ENCODE measurements at regions not wholly inside any gene's neighbourhood (a gene's known extent, or its start where the extent isn't known, plus 50 kb on each side); places are given as distances from the start of the nearest gene placed in this dataset.

DNA sequence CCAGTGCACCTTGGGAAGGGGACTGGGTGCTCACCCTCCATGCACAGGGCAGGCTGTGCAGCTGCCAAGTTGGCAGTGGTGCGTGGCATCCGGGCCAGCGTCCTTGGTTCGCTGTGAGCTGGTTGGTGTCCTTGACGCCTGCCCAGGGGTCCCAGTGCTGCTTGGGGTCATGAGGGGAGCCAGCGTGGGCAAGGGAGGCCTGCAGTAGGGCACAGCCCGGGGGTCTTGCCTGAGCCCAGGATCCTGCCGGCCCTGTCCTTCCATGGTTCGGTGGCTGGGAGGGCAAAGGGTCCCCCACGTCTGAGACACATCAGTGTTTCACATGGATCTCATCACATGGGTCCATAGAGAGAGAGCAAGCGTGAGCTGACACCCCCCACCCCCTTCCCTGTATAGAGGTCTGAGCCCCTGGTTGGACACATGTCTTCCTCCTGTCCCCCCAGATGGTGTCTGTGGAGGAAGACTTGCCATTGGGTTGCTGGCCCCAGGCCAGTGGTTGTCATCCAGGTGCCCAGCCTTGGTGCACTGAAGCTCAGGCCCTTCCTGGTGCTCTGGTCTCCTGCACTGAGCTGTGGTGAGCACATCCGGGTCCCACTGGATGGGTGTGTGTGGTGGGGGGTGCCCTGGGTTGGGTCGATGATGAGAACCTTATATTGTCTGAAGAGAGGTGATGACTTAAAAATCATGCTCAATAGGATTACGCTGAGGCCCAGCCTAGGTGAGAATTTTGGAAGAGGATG is 232.3 kb downstream of the SNRPN start:
- intact Hi-C loops (cut with DNase I) = no loop called here
- peak; percentile 32 for DNase-seq
- ATAC-seq (ENCODE audit: poor library complexity) = no peak

DNA sequence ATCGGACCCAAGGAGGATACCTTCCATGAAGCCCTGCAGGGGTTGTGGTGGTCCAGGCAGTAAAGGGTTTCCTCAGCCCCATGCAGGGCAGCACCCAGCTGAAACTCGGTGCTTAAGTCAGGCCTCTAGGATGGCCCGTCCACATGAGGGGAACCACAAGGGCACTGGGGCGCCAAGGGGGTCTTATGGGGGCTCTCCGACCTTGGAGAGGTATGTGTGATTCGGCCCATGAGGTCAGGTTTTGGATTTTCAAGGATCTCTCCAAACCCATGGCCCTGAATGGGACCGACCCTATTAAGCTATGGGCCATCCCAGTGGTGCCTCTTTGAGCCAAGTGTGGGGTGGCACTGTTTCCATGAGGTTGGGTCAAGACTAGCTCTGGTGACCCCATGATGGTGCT is 233.3 kb downstream of the SNRPN start:
- intact Hi-C loops (cut with DNase I) = no loop called here
- ATAC-seq (ENCODE audit: poor library complexity) (no peak), DNase-seq (peak; percentile 10)

DNA sequence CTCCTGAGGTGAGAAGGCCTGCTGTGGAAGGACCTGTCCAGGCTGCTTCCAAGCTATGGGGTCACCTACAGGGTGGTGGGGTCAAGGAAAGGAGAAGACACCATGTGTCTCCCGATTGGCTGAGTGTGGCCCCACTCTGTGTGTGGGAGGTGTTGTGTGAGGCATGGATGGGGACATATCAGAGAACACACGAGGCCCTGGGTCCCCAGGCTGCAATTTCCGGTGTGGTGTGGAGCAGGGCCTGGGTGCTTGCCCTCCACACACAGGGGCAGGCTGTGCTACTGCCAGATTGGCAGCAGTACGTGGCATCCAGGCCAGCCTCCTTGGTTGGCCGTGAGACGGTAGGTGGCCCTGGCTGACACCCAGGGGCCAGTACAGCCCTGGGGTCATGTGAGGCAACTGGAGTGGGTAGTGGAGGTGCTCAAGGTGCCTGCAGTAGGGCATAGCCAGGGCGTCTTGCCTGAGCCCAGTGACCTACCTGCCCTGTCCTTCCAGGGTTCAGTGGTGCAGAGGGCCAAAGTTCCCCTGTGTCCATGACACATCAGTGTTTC is 233.8 kb downstream of the SNRPN start:
- peak; percentile 17 for DNase-seq
- intact Hi-C loops (cut with DNase I) = no loop called here
- ATAC-seq (ENCODE audit: poor library complexity) = no peak

DNA sequence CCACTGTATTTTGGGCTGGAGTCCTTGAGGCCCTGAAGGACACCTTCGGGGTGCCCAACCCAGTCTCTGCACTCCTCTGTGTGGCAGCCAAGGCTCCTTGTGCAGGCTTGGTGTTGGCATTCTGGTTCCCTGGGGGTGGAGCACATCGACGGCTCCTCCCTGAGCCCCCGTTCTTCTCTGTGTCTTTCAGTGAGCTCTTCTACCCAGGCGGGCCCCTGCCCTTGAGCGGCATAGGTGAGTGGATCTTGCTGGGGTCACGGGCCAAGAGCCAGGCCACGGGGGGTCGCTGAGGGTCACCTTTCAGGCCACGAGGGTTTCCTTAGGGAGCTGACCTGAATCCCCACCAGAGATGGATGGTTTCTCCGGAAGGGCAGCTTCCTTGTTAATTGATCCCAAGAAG is 234.8 kb downstream of the SNRPN start:
- DNase-seq = no peak
- no peak for ATAC-seq (ENCODE audit: poor library complexity)
- intact Hi-C loops (cut with DNase I) = no loop called here

DNA sequence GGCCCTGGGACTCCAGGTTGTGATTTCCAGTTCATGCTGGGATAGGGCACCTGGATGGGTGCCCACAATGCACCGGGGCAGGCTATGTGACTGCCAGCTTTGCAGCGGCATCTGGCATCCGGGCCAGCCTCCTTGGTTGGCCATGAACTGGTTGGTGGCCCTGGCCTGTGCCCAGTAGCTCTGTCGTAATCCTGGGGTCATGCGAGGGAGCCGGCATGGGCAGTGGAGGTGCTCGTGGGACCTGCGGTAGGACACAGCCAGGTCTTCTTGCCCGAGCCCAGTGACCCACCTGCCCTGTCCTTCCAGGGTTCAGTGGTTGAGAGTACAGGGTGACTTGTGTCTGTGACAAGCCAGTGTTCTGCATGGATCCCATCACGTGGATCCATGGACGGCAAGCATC is 237.9 kb downstream of the SNRPN start:
- no peak for ATAC-seq (ENCODE audit: poor library complexity)
- DNase-seq = no peak
- intact Hi-C loops (cut with DNase I) = no loop called here

DNA sequence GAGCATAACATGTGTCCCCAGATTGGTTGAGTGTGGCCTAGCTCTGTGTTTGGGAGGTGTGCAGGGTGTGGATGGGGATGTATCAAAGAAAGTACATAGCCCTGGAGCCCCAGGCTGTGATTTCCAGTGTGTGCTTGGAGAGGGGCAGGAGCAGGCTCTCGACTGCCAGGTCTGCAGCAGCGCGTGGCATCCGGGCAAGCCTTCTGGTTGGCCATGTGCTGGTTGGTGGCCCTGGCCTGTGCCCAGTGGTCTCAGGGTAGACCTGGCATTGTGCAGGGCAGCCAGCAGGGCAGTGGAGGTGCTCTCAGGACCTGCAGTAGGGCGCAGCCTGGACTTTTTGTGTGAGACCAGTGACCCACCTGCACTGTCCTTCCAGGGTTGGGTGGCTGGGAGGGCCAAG is 231.5 kb downstream of the UBE3A start:
- intact Hi-C loops (cut with DNase I) = no loop called here
- ATAC-seq (ENCODE audit: poor library complexity) (no peak), DNase-seq (no peak)

DNA sequence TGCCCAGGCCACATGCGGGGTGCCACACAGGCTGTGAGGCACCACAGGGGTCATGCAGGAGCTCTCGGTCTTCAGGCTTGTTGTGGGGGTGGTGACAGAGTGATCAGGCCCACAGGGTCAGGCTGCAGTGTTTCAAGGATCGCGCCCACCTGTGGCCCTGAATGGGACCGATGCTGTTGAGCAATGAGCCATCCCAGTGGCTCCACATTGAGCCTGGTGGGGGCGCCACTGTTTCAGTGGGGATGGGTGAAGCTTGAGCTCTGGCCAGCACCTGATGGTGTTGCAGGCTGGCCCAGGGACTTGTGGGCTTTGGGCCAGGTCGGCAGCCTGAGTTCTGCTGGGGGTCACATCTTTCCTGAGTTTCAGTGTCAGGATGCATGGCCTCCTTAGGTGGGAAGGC is 230.1 kb downstream of the UBE3A start:
- no peak for DNase-seq
- intact Hi-C loops (cut with DNase I) = no loop called here
- ATAC-seq (ENCODE audit: poor library complexity) = no peak

DNA sequence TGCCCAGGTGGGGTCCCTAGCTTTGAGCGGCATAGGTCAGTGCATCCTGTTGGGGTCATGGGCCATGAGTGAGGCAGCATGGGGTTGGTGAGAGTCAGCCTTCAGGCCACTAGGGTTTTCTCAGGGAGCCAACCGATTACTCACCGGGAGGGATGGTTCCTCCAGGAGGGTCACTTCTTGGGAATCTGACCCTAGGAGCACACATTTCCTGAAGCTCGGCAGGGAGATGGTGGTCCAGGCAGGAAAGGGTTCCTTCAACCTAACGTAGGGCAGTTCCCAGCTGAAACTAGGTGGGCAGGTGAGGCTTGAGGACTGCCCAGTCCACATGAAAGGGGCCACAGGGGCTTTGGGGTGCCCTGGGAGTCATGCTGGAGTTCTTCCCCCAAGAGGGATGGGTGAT is 218.0 kb downstream of the UBE3A start:
- intact Hi-C loops (cut with DNase I) = no loop called here
- ATAC-seq (ENCODE audit: poor library complexity) (no peak), DNase-seq (no peak)

DNA sequence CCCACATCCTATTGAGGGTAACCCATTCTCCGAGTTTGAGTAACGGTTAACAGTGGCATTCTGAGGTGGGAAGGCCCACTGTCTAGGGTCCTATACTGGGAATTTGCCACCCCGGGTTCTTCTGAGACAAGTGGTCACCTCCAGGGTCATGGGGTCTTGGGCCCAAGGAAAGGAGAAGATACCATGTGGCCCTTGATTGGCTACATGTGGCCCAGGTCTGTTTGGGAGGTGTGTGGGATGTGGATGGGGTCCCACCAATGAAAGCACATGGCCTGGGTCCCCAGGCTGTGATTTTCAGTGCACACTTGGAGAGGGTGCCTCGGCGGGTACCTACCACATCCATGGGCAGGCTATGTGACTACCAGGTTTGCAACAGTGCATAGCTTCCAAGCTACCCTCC is 214.4 kb downstream of the UBE3A start:
- ATAC-seq (ENCODE audit: poor library complexity) = no peak
- intact Hi-C loops (cut with DNase I) = no loop called here
- no peak for DNase-seq

DNA sequence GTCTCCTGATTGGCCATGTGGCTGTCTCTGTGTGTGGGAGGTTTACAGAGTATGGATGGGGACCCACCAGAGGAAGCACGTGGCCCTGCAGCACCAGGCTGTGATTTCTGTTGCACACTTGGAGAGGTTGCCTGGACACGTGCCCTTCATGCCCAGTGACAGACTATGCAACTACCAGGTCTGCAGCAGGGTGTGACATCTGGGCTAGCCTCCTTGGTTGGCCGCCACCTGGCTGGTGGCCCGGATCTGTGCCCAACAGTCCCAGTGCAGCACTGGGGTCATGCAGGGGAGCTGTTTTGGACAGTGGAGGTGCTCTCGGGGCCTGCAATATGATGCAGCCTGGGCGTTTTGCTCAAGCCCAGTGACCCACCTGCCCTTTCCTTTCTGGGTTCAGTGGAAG is 212.5 kb downstream of the UBE3A start:
- intact Hi-C loops (cut with DNase I) = no loop called here
- ATAC-seq (ENCODE audit: poor library complexity) = peak; percentile 93
- DNase-seq = peak; percentile 73

DNA sequence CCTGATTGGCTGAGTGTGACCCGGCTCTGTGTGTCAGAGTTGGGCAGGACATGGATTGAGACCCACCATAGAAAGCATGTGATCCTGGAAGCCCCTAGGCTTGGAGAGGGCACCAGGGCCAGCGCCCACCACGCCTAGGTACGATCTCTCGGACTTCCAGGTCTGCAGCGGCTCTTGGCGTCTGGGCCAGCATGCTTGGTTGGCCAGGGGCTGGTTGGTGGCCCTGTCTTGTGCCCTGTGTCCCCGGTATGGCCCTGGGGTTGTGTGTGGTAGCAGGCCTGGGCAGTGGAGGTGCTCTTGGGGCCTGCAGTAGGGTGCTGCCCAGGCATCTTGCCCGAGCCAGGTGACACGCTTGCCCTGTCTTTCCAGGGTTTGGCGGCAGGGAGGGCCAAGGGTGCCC is 210.6 kb downstream of the UBE3A start:
- intact Hi-C loops (cut with DNase I) = no loop called here
- ATAC-seq (ENCODE audit: poor library complexity) = no peak
- DNase-seq = no peak

DNA sequence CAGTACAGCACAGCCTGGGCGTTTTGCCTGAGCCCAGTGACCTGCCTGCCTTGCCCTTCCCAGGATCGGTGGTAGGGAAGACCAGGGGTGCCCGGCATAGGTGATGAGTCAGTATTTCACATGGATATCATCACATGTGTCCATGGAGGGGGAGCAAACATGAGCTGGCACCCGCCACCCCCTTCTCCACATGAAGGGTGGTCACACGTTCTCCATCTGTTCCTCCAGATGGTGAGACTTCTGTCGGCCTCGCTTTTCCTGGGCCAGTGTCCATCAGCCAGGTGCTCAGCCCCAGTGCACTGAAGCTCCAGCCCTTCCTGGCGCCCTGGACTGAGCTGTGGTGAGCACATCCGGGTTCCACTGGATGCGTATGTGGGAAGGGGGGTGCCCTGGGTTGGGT is 208.4 kb downstream of the UBE3A start:
- no peak for DNase-seq
- intact Hi-C loops (cut with DNase I) = loop anchor here (10.0 kb wide), 1 partner anchor 56 kb away; no protein-coding TSS in a partner anchor
- ATAC-seq (ENCODE audit: poor library complexity) = no peak

DNA sequence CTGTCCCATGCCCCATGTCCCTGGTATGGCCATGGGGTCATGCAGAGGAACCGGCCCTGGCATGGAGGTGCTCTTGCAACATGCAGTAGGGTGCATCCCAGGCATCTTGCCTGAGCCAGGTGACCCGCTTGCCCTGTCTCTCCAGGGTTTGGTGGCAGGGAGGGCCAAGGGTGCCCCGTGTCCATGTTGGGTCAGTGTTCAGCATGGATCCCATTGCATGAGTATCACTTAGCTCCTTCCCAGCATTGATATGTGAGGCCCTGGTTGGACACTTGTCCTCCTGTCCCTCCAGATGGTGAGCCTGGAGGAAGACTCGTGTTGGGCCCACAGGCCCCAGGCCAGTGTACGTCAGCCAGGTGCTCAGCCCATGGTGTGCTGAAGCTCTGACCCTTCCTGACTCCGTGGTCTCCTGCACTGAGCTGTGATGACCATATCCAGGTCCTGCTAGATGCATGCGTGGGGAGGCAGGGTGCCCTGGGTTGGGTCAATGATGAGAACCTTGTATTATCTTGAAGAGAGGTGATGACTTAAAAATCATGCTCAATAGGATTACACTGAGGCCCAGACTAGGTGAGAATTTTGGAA is 205.0 kb downstream of the UBE3A start:
- intact Hi-C loops (cut with DNase I) = loop anchor here (10.0 kb wide), 1 partner anchor 59 kb away; no protein-coding TSS in a partner anchor
- DNase-seq (no peak), ATAC-seq (ENCODE audit: poor library complexity) (no peak)

DNA sequence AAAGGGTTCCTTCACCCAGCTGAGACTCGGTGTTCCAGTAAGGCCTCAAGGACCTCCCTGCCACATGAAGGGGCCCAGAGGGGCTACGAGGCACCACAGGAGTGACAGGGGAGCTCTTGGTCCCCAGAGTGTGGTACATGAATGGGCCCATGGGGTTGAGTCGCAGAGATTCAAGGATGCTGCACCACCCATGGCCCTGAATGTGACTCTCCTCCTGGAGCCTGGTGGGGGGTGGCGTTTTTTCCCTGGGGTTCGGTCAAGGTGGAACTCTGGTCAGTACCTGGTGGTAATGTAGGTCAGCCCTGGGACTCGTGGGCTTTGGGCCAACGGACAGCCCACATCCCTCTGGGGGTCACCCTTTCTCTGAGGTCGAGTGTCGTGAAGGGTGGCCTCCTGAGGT is 204.0 kb downstream of the UBE3A start:
- intact Hi-C loops (cut with DNase I) = loop anchor here (10.0 kb wide), 1 partner anchor 60 kb away; no protein-coding TSS in a partner anchor
- ATAC-seq (ENCODE audit: poor library complexity) = no peak
- DNase-seq = no peak

DNA sequence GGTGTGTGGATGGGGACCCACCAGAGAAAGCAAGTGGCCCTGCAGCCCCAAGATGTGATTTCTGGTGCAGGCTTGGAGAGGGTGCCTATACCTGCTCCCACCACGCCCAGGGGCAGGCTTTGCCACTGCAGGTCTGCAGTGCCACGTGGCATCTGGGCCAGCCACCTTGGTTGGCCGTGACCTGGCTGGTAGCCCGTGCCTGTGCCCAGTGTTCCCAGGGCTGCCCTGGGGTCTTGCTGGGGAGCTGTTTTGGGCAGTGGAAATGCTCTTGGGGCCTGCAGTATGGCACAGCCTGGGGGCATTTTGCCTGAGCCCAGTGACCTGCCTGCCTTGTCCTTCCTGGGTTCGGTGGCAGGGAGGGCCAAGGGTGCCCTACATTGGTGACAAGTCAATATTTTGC is 203.4 kb downstream of the UBE3A start:
- ATAC-seq (ENCODE audit: poor library complexity) = no peak
- DNase-seq = no peak
- intact Hi-C loops (cut with DNase I) = loop anchor here (10.0 kb wide), 1 partner anchor 61 kb away; no protein-coding TSS in a partner anchor

DNA sequence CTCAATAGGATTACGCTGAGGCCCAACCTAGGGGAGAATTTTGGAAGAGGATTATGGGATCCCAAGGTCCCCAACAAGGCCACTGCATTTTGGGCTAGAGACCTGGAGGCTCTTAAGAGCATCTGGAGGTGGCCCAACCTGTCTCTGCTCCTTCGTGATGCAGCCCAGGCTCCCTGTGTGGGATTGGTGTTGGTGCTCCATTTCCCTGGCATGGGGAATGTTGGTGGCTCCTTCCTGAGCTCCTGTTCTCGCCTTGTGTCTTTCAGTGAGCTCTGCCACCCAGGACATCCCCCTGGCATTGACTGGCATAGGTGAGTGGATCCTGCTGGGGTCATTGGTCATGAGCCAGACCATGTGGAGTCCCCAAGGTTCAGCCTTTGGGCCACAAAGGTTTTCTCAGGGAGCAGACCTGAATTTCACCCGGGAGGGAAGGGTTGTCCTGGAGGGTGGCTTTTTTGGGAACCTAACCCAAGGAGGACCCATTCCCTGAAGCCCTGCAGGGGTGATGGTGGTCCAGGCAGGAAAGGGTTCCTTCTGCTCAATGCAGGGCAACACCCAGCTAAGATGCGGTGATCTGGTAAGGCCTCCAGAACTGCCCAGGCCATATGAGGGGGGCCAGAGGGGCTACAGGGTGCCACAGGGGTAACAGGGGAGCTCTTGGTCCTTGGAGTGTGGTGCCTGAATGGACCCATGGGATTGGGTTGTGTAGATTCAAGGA is 202.5 kb downstream of the UBE3A start:
- ATAC-seq (ENCODE audit: poor library complexity) = no peak
- peak; percentile 19 for DNase-seq
- intact Hi-C loops (cut with DNase I) = loop anchor here (10.0 kb wide), 1 partner anchor 62 kb away; no protein-coding TSS in a partner anchor

DNA sequence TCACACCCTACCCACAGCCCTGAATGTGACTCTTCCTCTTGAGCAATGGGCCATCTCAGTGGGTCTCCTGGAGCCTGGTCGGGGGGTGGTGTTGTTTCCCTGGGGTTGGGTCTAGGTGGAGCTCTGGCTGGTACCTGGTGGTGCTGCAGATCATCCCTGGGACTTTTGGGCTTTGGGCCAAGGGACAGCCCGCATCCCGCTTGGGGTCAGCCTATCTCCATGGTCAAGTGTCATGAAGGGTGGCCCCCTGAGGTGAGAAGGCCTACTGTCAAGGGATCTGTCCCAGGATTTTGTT is 202.0 kb downstream of the UBE3A start:
- ATAC-seq (ENCODE audit: poor library complexity) = no peak
- intact Hi-C loops (cut with DNase I) = loop anchor here (10.0 kb wide), 1 partner anchor 62 kb away; no protein-coding TSS in a partner anchor
- no peak for DNase-seq

DNA sequence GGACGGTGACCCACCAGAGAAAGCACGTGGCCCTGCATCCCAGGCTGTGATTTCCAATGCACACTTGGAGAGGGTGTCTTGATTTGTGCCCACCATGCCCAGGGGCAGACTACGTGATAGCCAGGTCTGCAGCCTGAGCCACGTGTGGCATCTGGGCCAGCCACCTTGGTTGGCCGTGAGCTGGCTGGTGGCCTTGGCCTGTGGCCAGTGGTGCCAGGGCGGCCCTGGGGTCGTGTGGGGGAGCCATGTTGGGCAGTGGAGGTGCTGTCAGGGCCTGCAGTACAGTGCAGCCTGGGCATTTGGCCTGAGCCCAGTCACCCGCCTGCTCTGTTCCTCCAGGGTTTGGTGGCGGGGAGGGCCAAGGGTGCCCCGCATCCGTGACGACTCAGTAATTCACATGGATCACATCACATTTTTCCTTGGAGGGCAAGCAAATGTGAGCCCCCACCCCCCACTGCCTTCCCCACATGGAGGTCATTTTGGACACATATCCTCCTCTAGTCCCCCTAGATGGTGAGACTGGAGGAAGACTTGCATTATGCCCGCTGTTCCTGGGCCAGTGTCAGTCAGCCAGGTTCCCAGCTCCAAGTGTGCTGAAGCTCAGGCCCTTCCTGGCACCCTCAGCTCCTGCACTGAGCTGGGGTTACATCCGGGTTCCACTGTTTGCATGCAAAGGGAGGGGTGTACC is 201.4 kb downstream of the UBE3A start:
- ATAC-seq (ENCODE audit: poor library complexity) = no peak
- peak; percentile 14 for DNase-seq
- intact Hi-C loops (cut with DNase I) = loop anchor here (10.0 kb wide), 1 partner anchor 63 kb away; no protein-coding TSS in a partner anchor

DNA sequence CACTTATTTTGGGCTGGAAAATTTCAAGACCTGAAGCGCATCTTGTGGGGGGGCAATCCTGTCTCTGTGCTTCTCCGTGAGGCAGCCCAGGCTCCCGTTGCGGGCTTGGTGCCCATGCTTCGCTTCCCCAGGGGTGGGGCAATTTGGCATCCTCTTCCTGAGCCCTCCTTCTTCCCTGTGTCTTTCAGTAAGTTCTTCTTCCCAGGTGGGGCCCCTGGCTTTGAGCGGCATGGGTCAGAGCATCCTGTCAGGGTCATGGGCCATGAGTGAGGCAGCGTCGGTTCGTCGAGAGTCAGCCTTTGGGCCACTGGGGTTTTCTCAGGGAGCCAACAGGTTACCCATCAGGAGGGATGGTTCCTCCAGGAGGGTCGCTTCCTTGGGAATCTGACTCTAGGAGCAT is 200.7 kb downstream of the UBE3A start:
- ATAC-seq (ENCODE audit: poor library complexity) = no peak
- intact Hi-C loops (cut with DNase I) = loop anchor here (10.0 kb wide), 1 partner anchor 63 kb away; no protein-coding TSS in a partner anchor
- peak; percentile 10 for DNase-seq
